CD14-positive monocyte (primary cell): ENCODE measurements at regions not wholly inside any gene's neighbourhood (a gene's known extent, or its start where the extent isn't known, plus 50 kb on each side); places are given as distances from the start of the nearest gene placed in this dataset.
A peak's percentile ranks its signal among the peaks of the same experiment; 100 is the strongest.

Experiments
- DNase-seq, 3 donors: peaks; one replicate each; pipeline ENCODE4 v3.0.0-alpha.2; 2011 to 2022
- H2AFZ ChIP-seq: 2 replicates; pipeline ENCODE4 v1.6.0; 2012; ENCODE audit warnings: mild to moderate bottlenecking, low read depth, low read length, inconsistent platforms; ENCODE audit not compliant: insufficient read depth, poor library complexity, severe bottlenecking
- H3K27ac ChIP-seq, 2 donors: 1 replicate in 1 of 2; 2 replicates in 1 of 2; pipeline ENCODE4 v1.5.1; 2012 to 2013; ENCODE audit warnings: low read length in 2 of 2, control low read depth in 1 of 2, inconsistent platforms in 1 of 2, low read depth in 1 of 2, mild to moderate bottlenecking in 1 of 2
- H3K27me3 ChIP-seq, 2 donors: one replicate each; pipeline versions ENCODE4 v1.6.0 to v1.6.1; 2011 to 2013; ENCODE audit warnings: low read length in 2 of 2; ENCODE audit not compliant: control insufficient read depth in 2 of 2, insufficient read depth in 2 of 2
- H3K36me3 ChIP-seq, 2 donors: replicated peaks in 1 of 2; 1 replicate in 1 of 2; 2 replicates in 1 of 2; pipeline versions ENCODE4 v1.5.1 to v1.6.1; 2012 to 2013; ENCODE audit warnings: low read length in 2 of 2, control low read depth in 1 of 2, inconsistent platforms in 1 of 2, mild to moderate bottlenecking in 1 of 2; ENCODE audit not compliant: insufficient read depth in 2 of 2, control insufficient read depth in 1 of 2
- H3K4me1 ChIP-seq, 2 donors: 1 replicate in 1 of 2; 2 replicates in 1 of 2; pipeline versions ENCODE4 v1.5.1 to v1.6.1; 2012 to 2013; ENCODE audit warnings: low read length in 2 of 2, control low read depth in 1 of 2, inconsistent platforms in 1 of 2, mild to moderate bottlenecking in 1 of 2, moderate library complexity in 1 of 2; ENCODE audit not compliant: insufficient read depth in 2 of 2, control insufficient read depth in 1 of 2
- H3K4me2 ChIP-seq: replicated peaks from 2 replicates; pipeline ENCODE3; 2012; ENCODE audit warnings: low read length, moderate library complexity, mild to moderate bottlenecking; ENCODE audit not compliant: poor library complexity, severe bottlenecking; ENCODE audit errors: extremely low read depth
- H3K4me3 ChIP-seq, 3 experiments: fragments of 200-600 bp in 1 of 3; sonication (generic) in 1 of 3; replicated peaks in 1 of 3; 1 replicate in 2 of 3; 2 replicates in 1 of 3; pipeline ENCODE4 v1.5.1; 2011 to 2013; ENCODE audit warnings: low read length in 3 of 3, mild to moderate bottlenecking in 3 of 3, control low read depth in 2 of 3, low read depth in 2 of 3, inconsistent platforms in 1 of 3, moderate library complexity in 1 of 3
- H3K79me2 ChIP-seq: 2 replicates; pipeline ENCODE4 v1.6.0; 2012; ENCODE audit warnings: mild to moderate bottlenecking, control low read depth, inconsistent platforms, low read length, moderate library complexity; ENCODE audit not compliant: insufficient read depth
- H3K9ac ChIP-seq: 2 replicates; pipeline ENCODE4 v1.6.0; 2017; ENCODE audit warnings: low read length, mild to moderate bottlenecking; ENCODE audit not compliant: insufficient read depth, poor library complexity, severe bottlenecking
- H3K9me3 ChIP-seq, 2 donors: replicated peaks in 1 of 2; 1 replicate in 1 of 2; 2 replicates in 1 of 2; pipeline versions ENCODE4 v1.5.1 to v1.6.1; 2012 to 2013; ENCODE audit warnings: low read length in 2 of 2, control low read depth in 1 of 2; ENCODE audit not compliant: control insufficient read depth in 1 of 2, insufficient read depth in 1 of 2
- H4K20me1 ChIP-seq: 2 replicates; pipeline ENCODE4 v1.6.0; 2012; ENCODE audit warnings: mild to moderate bottlenecking, low read length, control low read depth, moderate library complexity; ENCODE audit not compliant: insufficient read depth
- H3K27ac Mint-ChIP-seq, 7 donors: one replicate each; pipeline ENCODE4 v1.8.0; 2020; ENCODE audit warnings: mild to moderate bottlenecking in 7 of 7, mixed read lengths in 7 of 7, moderate library complexity in 6 of 7, inconsistent platforms in 2 of 7
- H3K27me3 Mint-ChIP-seq, 3 donors: one replicate each; pipeline ENCODE4 v1.8.0; 2021 to 2022; ENCODE audit warnings: low read depth in 3 of 3, mild to moderate bottlenecking in 3 of 3, mixed read lengths in 3 of 3, moderate library complexity in 3 of 3, inconsistent platforms in 1 of 3
- H3K36me3 Mint-ChIP-seq, 2 donors: one replicate each; pipeline ENCODE4 v1.8.0; 2020; ENCODE audit warnings: mixed read lengths in 2 of 2, inconsistent platforms in 1 of 2, mild to moderate bottlenecking in 1 of 2
- H3K4me1 Mint-ChIP-seq: one replicate; pipeline ENCODE4 v1.8.0; 2020; ENCODE audit warnings: mild to moderate bottlenecking, mixed read lengths
- H3K4me3 Mint-ChIP-seq, 2 donors: one replicate each; pipeline ENCODE4 v1.8.0; 2020; ENCODE audit warnings: mild to moderate bottlenecking in 2 of 2, mixed read lengths in 2 of 2, moderate library complexity in 1 of 2
- H3K9me3 Mint-ChIP-seq, 7 donors: one replicate each; pipeline ENCODE4 v1.8.0; 2020 to 2022; ENCODE audit warnings: mixed read lengths in 7 of 7, mild to moderate bottlenecking in 6 of 7, moderate library complexity in 6 of 7, inconsistent platforms in 2 of 7
- WGBS: methylation state at CpG from one replicate; pipeline ENCODE4 v1.1.5; 2013; ENCODE audit warnings: missing lambda C conversion rate; ENCODE audit not compliant: insufficient coverage; 5-methylcytosine and 5-hydroxymethylcytosine counted together
- intact Hi-C, 2 donors: fragments of 100-400 bp; cut with micrococcal nuclease; formaldehyde crosslinking; loops; one replicate each; pipeline versions ENCODE4 v1.15.0 to v1.15.1; 2023
- TF ChIP-seq, protein P1 (sequence below): fragments of 200-600 bp; IDR thresholded peaks from one replicate; pipeline ENCODE4 v1.8.0; 2022; ENCODE audit warnings: antibody characterized with exemption, mild to moderate bottlenecking

DNA sequence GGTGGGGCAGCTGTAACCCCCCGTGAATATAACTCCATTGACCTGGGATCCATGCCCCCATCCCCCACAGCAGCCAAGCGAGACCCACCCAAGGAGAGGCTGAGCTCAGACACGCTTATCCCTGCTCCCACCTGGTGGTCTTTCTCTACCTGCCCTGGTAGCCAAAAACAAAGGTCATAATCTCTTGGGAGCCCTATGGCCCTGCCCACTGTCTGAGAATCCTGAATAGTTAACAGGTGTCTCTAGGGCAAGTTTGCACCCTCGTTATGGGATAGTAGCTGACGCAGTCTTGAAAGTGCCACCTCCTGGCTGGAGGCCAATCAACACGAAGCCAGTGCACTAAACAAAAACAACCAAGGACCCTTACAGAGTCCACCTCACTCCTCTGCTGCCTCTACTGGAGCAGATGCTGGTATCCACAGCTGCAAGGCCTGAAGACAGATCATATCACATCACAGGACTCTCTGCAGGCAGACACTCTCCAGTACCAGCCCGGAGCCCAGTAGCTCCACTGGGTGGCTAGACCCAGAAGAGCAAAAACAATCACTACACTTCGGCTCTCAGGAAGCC is 134.3 kb upstream of the C1orf174 start:
- no peaks in the 10 kb centered on the region for H3K4me1 ChIP-seq
- peaks cover 4 to 21% (median 7%) of the 10 kb centered on the region in 7 donors for H3K9me3 Mint-ChIP-seq
- peaks cover 0 to 4% (median 4%) of the 10 kb centered on the region in 3 donors for H3K27me3 Mint-ChIP-seq
- H3K27ac Mint-ChIP-seq = peak overlapping the region in 1 of 7 donors; percentile 42
- intact Hi-C loops = no loop called here
- H4K20me1 ChIP-seq = no peaks in the 10 kb centered on the region
- TF ChIP-seq, protein P1, sequence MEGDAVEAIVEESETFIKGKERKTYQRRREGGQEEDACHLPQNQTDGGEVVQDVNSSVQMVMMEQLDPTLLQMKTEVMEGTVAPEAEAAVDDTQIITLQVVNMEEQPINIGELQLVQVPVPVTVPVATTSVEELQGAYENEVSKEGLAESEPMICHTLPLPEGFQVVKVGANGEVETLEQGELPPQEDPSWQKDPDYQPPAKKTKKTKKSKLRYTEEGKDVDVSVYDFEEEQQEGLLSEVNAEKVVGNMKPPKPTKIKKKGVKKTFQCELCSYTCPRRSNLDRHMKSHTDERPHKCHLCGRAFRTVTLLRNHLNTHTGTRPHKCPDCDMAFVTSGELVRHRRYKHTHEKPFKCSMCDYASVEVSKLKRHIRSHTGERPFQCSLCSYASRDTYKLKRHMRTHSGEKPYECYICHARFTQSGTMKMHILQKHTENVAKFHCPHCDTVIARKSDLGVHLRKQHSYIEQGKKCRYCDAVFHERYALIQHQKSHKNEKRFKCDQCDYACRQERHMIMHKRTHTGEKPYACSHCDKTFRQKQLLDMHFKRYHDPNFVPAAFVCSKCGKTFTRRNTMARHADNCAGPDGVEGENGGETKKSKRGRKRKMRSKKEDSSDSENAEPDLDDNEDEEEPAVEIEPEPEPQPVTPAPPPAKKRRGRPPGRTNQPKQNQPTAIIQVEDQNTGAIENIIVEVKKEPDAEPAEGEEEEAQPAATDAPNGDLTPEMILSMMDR = no peak
- H3K27me3 ChIP-seq = no peaks in the 10 kb centered on the region
- WGBS = 78% methylated on average over 5 of the region's 8 CpGs
- no peak for DNase-seq
- H3K4me2 ChIP-seq = no peak overlapping the region
- no peak overlapping the region for H3K4me3 Mint-ChIP-seq
- H3K4me3 ChIP-seq = no peak overlapping the region
- no peaks in the 10 kb centered on the region for H3K79me2 ChIP-seq
- H3K4me1 Mint-ChIP-seq = no peaks in the 10 kb centered on the region
- H3K9ac ChIP-seq = no peak overlapping the region
- no peaks in the 10 kb centered on the region for H3K36me3 Mint-ChIP-seq
- no peak overlapping the region for H2AFZ ChIP-seq
- no peak overlapping the region for H3K27ac ChIP-seq
- H3K9me3 ChIP-seq = no peaks in the 10 kb centered on the region
- no peaks in the 10 kb centered on the region for H3K36me3 ChIP-seq

DNA sequence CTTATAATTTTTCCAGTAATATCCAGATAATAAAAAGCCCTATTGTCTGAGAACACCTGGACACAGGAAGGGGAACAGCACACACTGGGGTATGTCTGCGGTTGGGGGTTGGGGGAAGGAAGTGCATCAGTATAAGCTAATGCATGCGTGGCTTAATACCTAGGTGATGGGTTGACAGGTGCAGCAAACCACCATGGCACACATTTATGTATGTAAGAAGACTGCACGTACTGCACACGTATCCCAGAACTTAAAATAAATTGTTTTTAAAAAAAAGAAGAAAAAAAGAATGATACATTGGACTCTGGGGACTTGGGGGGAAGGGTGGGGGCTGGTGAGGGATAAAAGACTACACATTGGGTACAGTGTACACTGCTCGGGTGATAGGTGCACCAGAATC is 144.9 kb upstream of the C1orf174 start:
- Histone ChIP-seq H3K4me1 (no peaks in the 10 kb centered on the region), H3K9me3 (no peaks in the 10 kb centered on the region), H3K27ac (no peak overlapping the region), H3K4me2 (no peak overlapping the region), H4K20me1 (no peaks in the 10 kb centered on the region), H3K4me3 (no peak overlapping the region), H2AFZ (no peak overlapping the region), H3K9ac (no peak overlapping the region), H3K27me3 (no peaks in the 10 kb centered on the region), H3K36me3 (no peaks in the 10 kb centered on the region), H3K79me2 (no peaks in the 10 kb centered on the region)
- H3K9me3 Mint-ChIP-seq = peaks cover 0 to 2% (median under 1%) of the 10 kb centered on the region in 7 donors
- WGBS = no CpG with 5 or more reads among the region's 5 CpGs
- no peaks in the 10 kb centered on the region for H3K36me3 Mint-ChIP-seq
- H3K4me1 Mint-ChIP-seq = no peaks in the 10 kb centered on the region
- intact Hi-C loops = no loop called here
- no peak for DNase-seq
- TF ChIP-seq, protein P1 = no peak
- peaks cover 5 to 9% (median 8%) of the 10 kb centered on the region in 3 donors for H3K27me3 Mint-ChIP-seq
- no peak overlapping the region for H3K27ac Mint-ChIP-seq
- no peak overlapping the region for H3K4me3 Mint-ChIP-seq
